ENCODE measurements at regions not wholly inside any gene's neighbourhood (a gene's known extent, or its start where the extent isn't known, plus 50 kb on each side); places are given as distances from the start of the nearest gene placed in this dataset.
"Not testable (repeated sequence)": the region's sequence is repeated elsewhere in the genome, so short reads cannot be mapped to it uniquely, and the experiment has no call there.

DNA sequence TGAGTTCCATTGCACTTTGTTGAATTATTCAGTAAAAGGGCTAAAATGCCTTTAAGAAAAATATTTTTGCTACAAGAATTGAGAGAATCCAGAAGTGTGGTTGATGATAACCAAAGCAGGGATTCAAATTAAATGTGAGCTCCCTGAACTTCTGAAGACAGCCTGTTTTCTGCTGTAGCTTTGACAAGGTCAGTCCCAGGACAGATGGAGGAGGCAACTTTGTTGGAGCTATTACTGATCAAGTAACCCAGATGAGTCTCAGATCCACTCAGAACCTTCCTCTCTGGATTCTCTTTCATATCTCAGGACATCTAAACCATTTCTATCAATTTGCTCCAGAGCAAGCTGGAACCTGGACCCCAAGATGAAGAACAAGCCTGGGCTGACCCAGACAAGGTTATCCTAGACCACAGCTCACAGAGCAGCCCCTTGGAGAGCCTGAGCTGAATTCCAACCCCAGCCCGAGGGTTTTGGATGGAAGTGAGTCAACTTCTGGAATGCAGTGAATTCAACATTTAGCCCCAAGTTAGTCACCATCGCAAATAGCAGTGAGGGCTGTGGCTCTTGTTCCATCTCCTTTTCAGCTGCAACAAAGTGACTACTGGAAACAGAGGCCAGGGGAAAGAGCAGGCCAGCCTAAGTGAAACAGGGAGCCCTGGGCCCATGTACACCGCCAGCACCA, 137.8 kb upstream of the TSC22D1 start:
- Mint-ChIP-seq H3K27me3 (ENCODE audit: unreplicated experiment) (no peaks in the 10 kb centered on the region), H3K27ac (ENCODE audit: unreplicated experiment) (peak overlapping the region; percentile 91), H3K9me3 (ENCODE audit: unreplicated experiment) (no peaks in the 10 kb centered on the region), H3K4me3 (ENCODE audit: unreplicated experiment) (peak overlapping the region; percentile 2), H3K36me3 (ENCODE audit: unreplicated experiment) (no peaks in the 10 kb centered on the region), H3K4me1 (ENCODE audit: unreplicated experiment) (peaks cover 64% of the 10 kb centered on the region)
- DNase-seq (ENCODE audit: extremely low spot score, unreplicated experiment) = peak; percentile 88
- TF ChIP-seq, protein P1, sequence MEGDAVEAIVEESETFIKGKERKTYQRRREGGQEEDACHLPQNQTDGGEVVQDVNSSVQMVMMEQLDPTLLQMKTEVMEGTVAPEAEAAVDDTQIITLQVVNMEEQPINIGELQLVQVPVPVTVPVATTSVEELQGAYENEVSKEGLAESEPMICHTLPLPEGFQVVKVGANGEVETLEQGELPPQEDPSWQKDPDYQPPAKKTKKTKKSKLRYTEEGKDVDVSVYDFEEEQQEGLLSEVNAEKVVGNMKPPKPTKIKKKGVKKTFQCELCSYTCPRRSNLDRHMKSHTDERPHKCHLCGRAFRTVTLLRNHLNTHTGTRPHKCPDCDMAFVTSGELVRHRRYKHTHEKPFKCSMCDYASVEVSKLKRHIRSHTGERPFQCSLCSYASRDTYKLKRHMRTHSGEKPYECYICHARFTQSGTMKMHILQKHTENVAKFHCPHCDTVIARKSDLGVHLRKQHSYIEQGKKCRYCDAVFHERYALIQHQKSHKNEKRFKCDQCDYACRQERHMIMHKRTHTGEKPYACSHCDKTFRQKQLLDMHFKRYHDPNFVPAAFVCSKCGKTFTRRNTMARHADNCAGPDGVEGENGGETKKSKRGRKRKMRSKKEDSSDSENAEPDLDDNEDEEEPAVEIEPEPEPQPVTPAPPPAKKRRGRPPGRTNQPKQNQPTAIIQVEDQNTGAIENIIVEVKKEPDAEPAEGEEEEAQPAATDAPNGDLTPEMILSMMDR (IDR thresholded peaks at IDR 0.05) = no peak

DNA sequence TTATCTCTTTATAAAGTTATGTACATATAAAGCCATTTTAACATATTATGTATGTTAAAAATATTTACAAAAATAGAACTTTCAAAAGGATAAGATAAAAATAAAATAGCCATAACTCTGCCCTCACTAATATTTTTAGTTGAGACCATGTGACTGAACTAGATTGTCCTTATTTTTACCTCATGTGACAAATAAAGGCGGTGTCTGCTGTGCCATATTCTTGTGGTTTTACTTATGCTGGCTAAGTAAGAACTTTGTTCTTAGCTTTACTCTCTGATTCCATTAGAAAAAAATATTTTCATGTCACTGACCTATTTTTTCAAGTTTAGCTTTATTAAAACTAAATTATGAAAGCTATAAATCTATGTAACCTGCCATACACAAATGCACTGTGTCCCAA, 135.6 kb upstream of the TSC22D1 start:
- Mint-ChIP-seq H3K4me3 (ENCODE audit: unreplicated experiment) (no peak overlapping the region), H3K4me1 (ENCODE audit: unreplicated experiment) (peaks cover 57% of the 10 kb centered on the region), H3K27me3 (ENCODE audit: unreplicated experiment) (no peaks in the 10 kb centered on the region), H3K27ac (ENCODE audit: unreplicated experiment) (peak overlapping the region; percentile 89), H3K36me3 (ENCODE audit: unreplicated experiment) (peaks cover 4% of the 10 kb centered on the region), H3K9me3 (ENCODE audit: unreplicated experiment) (peaks cover 6% of the 10 kb centered on the region)
- no peak for DNase-seq (ENCODE audit: extremely low spot score, unreplicated experiment)
- TF ChIP-seq, protein P1 (IDR thresholded peaks at IDR 0.05) = no peak

DNA sequence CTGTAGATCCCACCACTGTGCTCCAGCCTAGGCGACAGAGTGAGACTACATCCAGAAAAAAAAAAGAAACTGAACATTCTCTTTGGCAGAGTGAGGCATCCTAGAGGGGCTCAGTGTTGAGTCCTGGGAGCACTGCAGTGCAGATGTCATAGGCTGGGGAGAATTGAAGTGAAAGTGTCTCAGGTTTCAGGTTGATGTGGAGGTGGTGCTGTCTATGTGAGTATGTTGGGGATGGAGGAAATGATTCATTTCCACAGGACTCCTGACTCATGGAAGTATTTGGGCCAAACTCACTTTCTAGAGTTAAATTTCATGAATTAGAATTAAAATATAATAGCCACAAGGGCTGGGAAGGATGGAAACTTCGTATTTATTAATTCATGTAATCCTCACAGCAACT, 134.4 kb upstream of the TSC22D1 start:
- H3K4me1 Mint-ChIP-seq (ENCODE audit: unreplicated experiment) = peaks cover 48% of the 10 kb centered on the region
- TF ChIP-seq, protein P1 (IDR thresholded peaks at IDR 0.05) = no peak
- H3K36me3 Mint-ChIP-seq (ENCODE audit: unreplicated experiment) = peaks cover 4% of the 10 kb centered on the region
- H3K27ac Mint-ChIP-seq (ENCODE audit: unreplicated experiment) = peak overlapping the region; percentile 89
- H3K9me3 Mint-ChIP-seq (ENCODE audit: unreplicated experiment) = peaks cover 6% of the 10 kb centered on the region
- no peak for DNase-seq (ENCODE audit: extremely low spot score, unreplicated experiment)
- H3K27me3 Mint-ChIP-seq (ENCODE audit: unreplicated experiment) = no peaks in the 10 kb centered on the region
- peak overlapping the region; percentile 9 for H3K4me3 Mint-ChIP-seq (ENCODE audit: unreplicated experiment)

DNA sequence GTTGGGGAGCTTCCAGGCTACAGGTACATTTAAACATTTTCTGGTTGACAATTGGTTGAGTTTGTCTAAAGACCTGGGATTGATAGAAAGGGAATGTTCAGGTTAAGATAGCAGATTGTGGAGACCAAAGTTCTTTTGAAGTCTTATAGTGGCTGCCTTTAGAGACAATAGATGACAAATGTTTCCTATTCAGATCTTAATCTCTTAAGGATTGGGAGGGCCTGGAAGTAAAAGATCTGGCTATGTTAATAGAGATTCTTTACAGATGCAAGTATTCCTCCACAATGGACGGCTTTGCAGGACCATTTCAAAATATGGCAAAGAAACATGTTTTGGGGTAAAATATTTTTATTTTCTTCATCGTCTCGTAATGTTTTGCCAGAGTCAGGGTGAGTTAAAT, 128.7 kb upstream of the TSC22D1 start:
- H3K4me1 Mint-ChIP-seq (ENCODE audit: unreplicated experiment); H3K27me3 Mint-ChIP-seq (ENCODE audit: unreplicated experiment); H3K27ac Mint-ChIP-seq (ENCODE audit: unreplicated experiment); DNase-seq (ENCODE audit: extremely low spot score, unreplicated experiment); H3K9me3 Mint-ChIP-seq (ENCODE audit: unreplicated experiment); H3K4me3 Mint-ChIP-seq (ENCODE audit: unreplicated experiment); H3K36me3 Mint-ChIP-seq (ENCODE audit: unreplicated experiment): not testable (repeated sequence)

DNA sequence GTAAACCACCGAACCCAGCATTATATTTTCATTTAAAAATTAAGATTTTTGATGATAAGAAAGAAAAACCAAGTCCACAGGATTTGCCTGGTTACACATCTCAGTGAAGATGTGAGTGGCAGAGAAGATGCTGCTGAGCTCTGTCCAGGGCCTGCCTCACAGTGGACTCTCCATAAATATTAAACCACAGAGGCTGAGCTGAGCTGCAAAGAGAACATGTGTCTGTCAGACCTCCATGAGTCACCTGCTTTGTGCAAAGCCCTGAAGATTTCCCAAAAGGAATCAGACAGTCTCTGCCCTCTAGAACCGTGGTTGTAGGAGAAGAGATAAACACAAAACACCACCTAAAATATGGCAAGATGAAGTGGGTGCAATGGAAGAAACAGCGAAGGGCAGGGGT, 127.2 kb upstream of the TSC22D1 start:
- no peak overlapping the region for H3K27ac Mint-ChIP-seq (ENCODE audit: unreplicated experiment)
- no peak overlapping the region for H3K4me3 Mint-ChIP-seq (ENCODE audit: unreplicated experiment)
- TF ChIP-seq, protein P1 (IDR thresholded peaks at IDR 0.05) = no peak
- H3K36me3 Mint-ChIP-seq (ENCODE audit: unreplicated experiment) = peaks cover 4% of the 10 kb centered on the region
- no peaks in the 10 kb centered on the region for H3K27me3 Mint-ChIP-seq (ENCODE audit: unreplicated experiment)
- no peaks in the 10 kb centered on the region for H3K4me1 Mint-ChIP-seq (ENCODE audit: unreplicated experiment)
- DNase-seq (ENCODE audit: extremely low spot score, unreplicated experiment) = no peak
- peaks cover 6% of the 10 kb centered on the region for H3K9me3 Mint-ChIP-seq (ENCODE audit: unreplicated experiment)

Measured in osteocyte (in vitro differentiated cells).